ENCODE measurements at regions not wholly inside any gene's neighbourhood (a gene's known extent, or its start where the extent isn't known, plus 50 kb on each side); places are given as distances from the start of the nearest gene placed in this dataset.
"Not testable (repeated sequence)": the region's sequence is repeated elsewhere in the genome, so short reads cannot be mapped to it uniquely, and the experiment has no call there.

DNA sequence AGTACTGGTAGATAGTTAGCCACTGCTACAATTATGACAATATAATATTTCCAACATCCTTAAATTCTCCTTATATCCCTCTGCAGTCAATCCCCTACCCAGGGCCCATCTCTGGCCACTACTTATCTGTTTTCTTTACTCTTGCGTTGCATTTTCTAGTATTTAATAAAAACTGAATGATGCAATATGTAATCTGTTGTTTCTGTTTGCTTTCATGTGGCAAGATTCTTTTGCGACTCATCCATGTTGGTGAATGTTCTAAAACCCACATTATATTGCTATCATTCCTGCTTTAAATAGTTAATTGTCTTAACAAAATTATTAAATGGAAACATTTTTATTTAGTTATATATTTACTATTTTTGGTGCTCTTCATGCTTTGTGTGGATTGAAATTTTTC, 338.5 kb downstream of the MDFIC start:
- peak; percentile 36 for DNase-seq

- no peak for DNase-seq
Measured at GRCh38 chr7:115252461-115252860, 330.6 kb downstream of the MDFIC start.

- DNase-seq: peak; percentile 43
Measured at GRCh38 chr7:115249080-115249479, 327.2 kb downstream of the MDFIC start.

DNA sequence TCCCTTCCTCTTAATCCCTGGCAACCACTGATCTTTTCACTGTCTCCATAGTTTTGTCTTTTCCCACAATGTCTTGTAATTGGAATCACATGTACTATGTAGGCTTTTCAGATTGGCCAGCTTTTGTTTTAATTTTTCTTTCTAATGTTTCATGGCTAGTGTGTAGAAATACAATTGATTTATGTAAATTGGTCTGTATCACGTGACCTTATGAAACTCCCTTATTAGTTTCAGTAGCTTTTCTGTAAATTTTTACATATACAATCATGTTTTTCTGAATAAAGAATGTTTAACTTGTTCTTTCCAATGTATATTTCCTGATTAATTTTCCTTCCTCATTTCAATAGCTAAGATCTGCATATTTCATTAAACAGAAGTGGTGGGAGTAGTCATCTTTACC, 319.3 kb downstream of the MDFIC start:
- DNase-seq: no peak

DNA sequence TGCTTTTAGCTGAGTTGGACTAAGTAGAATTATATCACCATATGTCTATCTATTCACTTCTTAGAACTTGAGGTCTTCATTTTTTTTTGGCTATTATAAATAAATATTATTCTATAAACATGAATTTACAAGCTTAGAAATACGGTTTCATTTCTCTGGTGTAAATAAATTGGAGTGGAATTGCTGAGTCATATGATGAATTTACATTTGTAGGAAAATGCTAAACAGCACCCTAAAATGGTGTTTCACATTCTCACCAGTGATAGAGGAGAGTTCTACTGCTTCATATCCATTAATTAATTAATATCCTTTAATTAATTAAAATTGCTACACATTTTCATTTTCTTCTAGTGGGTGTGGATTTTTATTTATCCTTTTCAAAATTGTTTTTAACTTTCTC, 318.3 kb downstream of the MDFIC start:
- DNase-seq: no peak

- DNase-seq: no peak
Measured at GRCh38 chr7:115235075-115235474, 313.2 kb downstream of the MDFIC start.

GRCh38 chr7:115233809-115234208, 311.9 kb downstream of the MDFIC start:
- DNase-seq: no peak

DNA sequence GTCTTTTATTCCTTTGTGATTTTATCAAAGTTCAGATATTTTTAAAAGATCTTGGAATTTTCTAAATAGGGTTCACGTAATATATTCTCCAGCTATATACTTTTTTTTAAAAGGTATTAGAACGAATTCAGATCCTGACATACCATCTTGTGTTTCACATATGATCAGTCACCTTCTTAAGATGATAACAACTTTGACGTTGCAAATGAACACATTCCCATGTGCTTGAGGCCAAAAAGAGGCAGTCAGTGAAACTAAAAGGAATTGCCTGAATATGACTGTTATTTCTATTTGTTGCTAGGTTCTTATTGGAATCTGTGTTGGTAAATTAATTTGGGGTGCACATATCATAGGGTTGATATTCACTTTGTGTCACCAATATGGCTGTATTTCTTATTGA, 310.1 kb downstream of the MDFIC start:
- no peak for DNase-seq

GRCh38 chr7:115230882-115231571, 309.1 kb downstream of the MDFIC start:
- DNase-seq: peak; percentile 85

GRCh38 chr7:115229401-115230105, 307.7 kb downstream of the MDFIC start:
- DNase-seq: no peak

DNA sequence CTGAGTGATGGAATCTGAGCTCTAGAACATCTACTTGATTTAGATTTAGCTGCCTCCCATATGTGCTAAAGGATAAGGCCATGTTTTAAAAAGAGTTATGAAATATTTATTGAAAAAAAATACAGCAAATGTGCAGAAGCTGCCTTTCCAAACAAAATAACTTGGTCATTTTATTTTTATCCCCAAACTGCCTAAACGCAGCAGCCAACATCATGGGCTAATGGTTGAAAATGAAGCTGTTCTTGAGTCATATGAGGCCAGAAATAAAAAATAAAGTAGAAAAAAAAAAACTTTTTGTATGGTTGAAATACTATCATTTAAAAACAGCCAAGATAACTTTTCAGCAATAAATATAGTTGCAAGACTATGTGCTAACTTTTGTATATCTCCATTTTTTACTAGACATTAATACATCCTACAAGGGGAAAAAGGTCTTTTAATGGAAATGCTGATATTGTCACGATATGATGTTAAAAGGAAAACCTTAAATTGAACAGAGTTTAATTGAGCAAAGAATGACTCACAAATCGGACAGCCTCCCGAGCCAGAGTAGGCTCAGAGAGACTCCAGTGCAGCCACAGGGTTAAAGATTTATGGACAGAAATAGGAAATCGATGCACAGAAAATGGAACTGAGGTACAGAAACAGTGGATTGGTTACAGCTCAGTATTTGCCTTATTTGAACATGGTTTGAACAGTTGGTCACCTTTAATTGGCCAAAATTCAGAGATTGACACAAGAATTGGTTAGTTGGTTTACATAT, 305.8 kb downstream of the MDFIC start:
- DNase-seq: no peak

GRCh38 chr7:115226410-115226809, 304.5 kb downstream of the MDFIC start:
- no peak for DNase-seq

GRCh38 chr7:115224922-115225321, 303.0 kb downstream of the MDFIC start:
- no peak for DNase-seq

DNA sequence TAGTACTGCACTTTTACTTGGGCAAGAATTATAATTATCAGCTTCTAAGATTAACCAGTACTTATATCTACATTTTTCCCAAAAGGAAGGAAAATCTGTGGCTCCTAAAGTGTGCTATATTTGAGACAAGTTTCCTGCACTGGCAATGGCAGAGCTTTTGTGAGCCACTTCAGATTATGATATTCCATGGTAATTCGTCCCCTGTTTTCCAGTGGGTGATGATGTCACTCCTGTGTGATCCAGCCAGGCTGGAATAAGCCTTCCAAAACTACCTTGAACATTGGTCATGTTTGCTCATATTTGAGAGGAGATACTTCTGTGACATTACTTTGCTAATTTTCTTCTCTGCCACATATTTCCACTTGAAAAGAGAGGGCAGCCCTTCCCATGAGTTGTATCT, 302.1 kb downstream of the MDFIC start:
- no peak for DNase-seq

GRCh38 chr7:115221456-115221855, 299.6 kb downstream of the MDFIC start:
- DNase-seq: peak; percentile 71

- DNase-seq: no peak
Measured at GRCh38 chr7:115218076-115218475, 296.2 kb downstream of the MDFIC start.

DNA sequence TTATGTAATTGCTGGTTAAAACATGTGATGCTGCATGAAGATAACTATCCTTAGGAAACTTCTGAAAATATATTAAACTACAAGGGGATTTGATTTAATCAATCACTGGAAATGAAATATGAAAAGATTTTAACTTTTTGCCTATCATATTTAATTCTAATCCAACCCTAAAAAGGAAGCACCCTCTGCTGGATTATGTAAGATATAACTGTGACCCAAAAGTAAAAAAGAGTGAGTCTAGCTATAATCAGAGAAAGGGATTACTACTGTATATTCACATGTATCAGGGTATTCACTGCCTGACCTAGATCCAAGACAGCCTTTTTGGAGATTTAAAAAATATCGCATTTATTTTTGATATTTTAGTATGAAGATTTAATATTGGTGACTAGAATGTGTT, 295.5 kb downstream of the MDFIC start:
- no peak for DNase-seq

DNA sequence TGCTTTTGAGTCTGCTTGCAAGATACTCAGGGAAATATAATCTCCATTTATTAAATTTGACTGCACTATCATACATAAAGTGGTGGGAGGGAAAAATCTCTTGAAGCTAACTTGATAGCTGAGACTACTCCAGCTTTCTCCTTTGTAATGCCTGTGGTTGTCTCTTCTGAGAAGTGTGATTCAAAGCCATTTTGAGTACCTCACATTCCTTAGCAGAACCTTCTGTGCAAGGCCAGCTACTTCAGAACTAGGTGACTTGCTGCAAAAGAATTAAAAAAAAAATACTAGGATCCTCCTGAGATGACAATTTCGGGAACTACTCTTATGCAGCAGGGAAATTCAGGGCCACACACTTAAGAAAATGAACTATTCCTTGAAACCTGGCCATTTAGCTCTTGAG, 294.8 kb downstream of the MDFIC start:
- DNase-seq: no peak

GRCh38 chr7:115211171-115211570, 289.3 kb downstream of the MDFIC start:
- DNase-seq: no peak

GRCh38 chr7:115210552-115210951, 288.7 kb downstream of the MDFIC start:
- no peak for DNase-seq

DNA sequence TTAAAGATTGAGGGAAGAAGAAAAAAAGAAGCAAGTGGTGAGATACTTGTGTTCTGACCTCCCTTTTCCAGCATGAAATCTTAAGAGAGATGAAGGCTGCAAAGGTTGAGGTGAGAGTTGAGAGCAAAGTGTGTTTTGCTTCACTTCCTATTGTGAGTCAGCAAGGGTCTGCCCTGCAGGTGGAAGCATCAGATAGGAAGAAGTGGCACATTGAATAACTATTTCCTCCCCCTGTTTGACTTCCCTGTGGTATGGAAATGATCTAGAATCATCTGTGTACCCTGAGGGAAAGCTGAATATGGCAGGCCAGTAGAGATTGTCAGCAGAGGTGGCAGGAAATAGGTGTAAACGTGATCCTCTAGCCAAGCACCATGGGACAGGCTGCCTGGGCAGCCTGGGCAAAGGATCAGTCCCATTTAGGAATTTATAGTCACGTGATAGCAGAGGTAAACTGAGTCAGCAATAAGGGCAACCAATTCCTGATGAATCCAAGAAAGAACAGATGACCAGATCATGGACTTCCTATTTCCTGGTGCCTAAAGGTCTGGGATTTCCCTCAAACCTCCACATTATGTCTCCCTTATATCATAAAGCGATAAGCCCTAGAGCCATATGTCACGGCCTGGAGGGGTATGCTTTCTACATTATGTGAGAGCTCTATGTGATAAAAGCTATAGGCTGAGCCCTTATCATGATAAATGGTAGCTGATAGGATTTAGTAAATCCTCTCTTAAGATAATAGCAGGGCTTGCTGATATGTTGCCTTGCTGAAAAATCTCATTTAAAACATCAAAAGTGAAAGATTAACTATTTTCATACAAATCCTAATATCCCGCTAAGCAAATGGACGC, 287.0 kb downstream of the MDFIC start:
- DNase-seq: no peak

- DNase-seq: not testable (repeated sequence)
Measured at GRCh38 chr7:115206374-115206773, 284.5 kb downstream of the MDFIC start.

DNA sequence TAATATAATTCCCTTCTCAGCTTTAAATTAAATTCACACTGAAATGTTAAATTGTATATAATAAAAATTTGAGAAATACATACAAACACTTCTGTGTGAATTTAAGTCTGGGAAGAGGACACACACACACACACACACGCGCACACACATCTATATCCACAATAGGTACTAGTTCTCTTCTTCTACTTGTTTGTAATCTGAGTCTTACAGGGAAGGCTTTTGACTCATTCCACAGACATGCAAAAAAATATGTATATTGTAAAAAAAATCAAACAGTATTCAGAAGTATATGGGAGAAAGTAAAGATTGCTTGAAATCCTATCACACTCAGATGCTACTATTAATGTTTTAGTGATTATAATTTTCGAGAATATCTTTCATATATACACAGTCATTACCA, 276.2 kb downstream of the MDFIC start:
- peak; percentile 28 for DNase-seq

Measured in fibroblast of skin of scalp (primary cell).